ENCODE measurements at regions not wholly inside any gene's neighbourhood (a gene's known extent, or its start where the extent isn't known, plus 50 kb on each side); places are given as distances from the start of the nearest gene placed in this dataset.

DNA sequence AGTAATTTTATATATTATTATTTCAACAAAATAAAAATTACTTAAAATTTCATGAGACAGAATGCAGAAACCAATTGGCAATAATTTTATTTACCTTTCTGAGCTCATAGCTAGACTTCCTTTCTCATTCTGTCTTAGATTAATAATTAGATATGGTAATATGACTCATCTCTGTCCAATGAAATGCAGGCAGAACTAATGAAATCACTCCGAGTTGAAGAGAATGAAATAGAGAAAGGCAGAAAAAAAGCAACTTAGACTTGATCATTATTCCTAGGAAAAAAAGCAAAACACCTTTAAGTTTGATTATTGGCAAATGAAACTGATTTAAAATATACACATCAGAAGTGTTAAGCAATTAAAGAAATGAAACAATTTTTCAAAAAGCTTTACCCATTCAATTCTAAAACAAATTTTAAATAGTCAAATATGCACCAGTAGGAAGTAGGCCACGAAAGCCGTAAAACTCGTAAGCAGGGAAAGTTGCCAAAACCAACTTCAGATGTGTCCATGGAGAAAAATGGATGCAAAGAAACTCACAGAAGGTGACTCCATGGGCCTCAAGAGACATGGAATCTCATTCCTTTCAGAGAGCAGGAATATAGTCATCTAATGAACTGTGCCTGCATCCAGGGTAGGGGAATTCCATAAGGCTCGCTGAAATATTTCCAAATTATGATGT is 293.8 kb upstream of the RGS17 start:
- Histone ChIP-seq H4K91ac (replicated peaks; ENCODE audit: insufficient read length, low read length) (no peak overlapping the region), H2BK20ac (ENCODE audit: low read length) (no peak overlapping the region), H2BK120ac (replicated peaks; ENCODE audit: low read depth, low read length) (no peak overlapping the region), H3K23me2 (ENCODE audit: low read depth, low read length) (no peaks in the 10 kb centered on the region), H4K5ac (ENCODE audit: insufficient read length, low read depth, low read length) (no peak overlapping the region), H2BK12ac (ENCODE audit: low read depth, low read length) (no peak overlapping the region), H3K14ac (ENCODE audit: insufficient read length) (no peak overlapping the region), H3K4me1 (replicated peaks in 1 of 4; ENCODE audit: control insufficient read depth in 3 of 4, insufficient read depth in 4 of 4, low read length in 3 of 4) (no peaks in the 10 kb centered on the region), H2AFZ (ENCODE audit: low read length) (no peak overlapping the region), H3K9me3 (ENCODE audit: insufficient read depth in 2 of 2, low read depth in 1 of 2, low read length in 1 of 2) (no peaks in the 10 kb centered on the region), H2BK15ac (ENCODE audit: low read length) (no peak overlapping the region), H3K18ac (ENCODE audit: extremely low read depth, low read length) (no peak overlapping the region), H3K36me3 (ENCODE audit: control insufficient read depth in 2 of 4, insufficient read depth in 4 of 4, low read length in 3 of 4) (no peaks in the 10 kb centered on the region), H3K4ac (replicated peaks; ENCODE audit: insufficient read length, low read depth, low read length) (no peak overlapping the region), H2AK5ac (ENCODE audit: low read depth, low read length) (no peak overlapping the region), H4K8ac (ENCODE audit: extremely low read depth, insufficient read depth, low read length) (no peak overlapping the region), H3K27ac (ENCODE audit: low read depth, low read length) (no peak overlapping the region), H3K4me2 (ENCODE audit: insufficient read depth in 1 of 2, low read depth in 2 of 2, low read length in 2 of 2) (no peak overlapping the region), H3K56ac (replicated peaks; ENCODE audit: insufficient read length, low read depth, low read length) (no peak overlapping the region), H3K9ac (replicated peaks in 1 of 4; ENCODE audit: extremely low read depth in 1 of 4, low read depth in 3 of 4, low read length in 3 of 4) (no peak overlapping the region), H4K20me1 (replicated peaks in 1 of 2; ENCODE audit: control insufficient read depth in 1 of 2, insufficient read depth in 2 of 2, low read length in 2 of 2) (no peaks in the 10 kb centered on the region), H3K23ac (ENCODE audit: insufficient read length) (no peak overlapping the region), H3K27me3 (replicated peaks in 1 of 4; ENCODE audit: control insufficient read depth in 3 of 4, extremely low read depth in 1 of 4, insufficient read depth in 3 of 4, low read length in 3 of 4) (no peaks in the 10 kb centered on the region), H2BK5ac (ENCODE audit: low read depth, low read length) (no peak overlapping the region), H3K79me1 (ENCODE audit: low read depth, low read length) (no peaks in the 10 kb centered on the region), H3K79me2 (ENCODE audit: control insufficient read depth in 1 of 2, insufficient read depth in 2 of 2, low read length in 2 of 2) (no peaks in the 10 kb centered on the region), H3K4me3 (ENCODE audit: extremely low read depth in 1 of 4, insufficient read depth in 2 of 4, low read depth in 3 of 4, low read length in 4 of 4) (no peak overlapping the region)
- ChIA-PET POLR2A (ENCODE audit: partially characterized antibody) (no interaction called here), CTCF (ENCODE audit: partially characterized antibody) (no interaction called here)
- FAIRE-seq (no peak), DNase-seq (ENCODE audit: low read depth in 1 of 2, low spot score in 2 of 2) (no peak)
- WGBS, 2 experiments (ENCODE audit: extremely low coverage in 1 of 2, insufficient coverage in 1 of 2, insufficient read length in 1 of 2, insufficient replicate concordance in 2 of 2, low coverage in 1 of 2, low lambda C conversion rate in 2 of 2, missing lambda C conversion rate in 1 of 2): 73% methylated on average over 5 of the region's 5 CpGs; no CpG with 5 or more reads in 1 of the 2 experiments
- TF ChIP-seq BACH1 (IDR thresholded peaks at IDR 0.05; ENCODE audit: low read length) (no peak), CHD2 (IDR thresholded peaks at IDR 0.05; ENCODE audit: low read length) (no peak), KDM5A (IDR thresholded peaks at IDR 0.05; ENCODE audit: low read length) (no peak), KDM1A (IDR thresholded peaks at IDR 0.05; ENCODE audit: borderline replicate concordance, low read length) (no peak), JUN (IDR thresholded peaks at IDR 0.05; ENCODE audit: low read depth, low read length) (no peak), MAFK (IDR thresholded peaks at IDR 0.05; ENCODE audit: low read depth, low read length) (no peak), POLR2AphosphoS5 (IDR thresholded peaks at IDR 0.05; ENCODE audit: low read depth, low read length) (no peak), BCL11A (IDR thresholded peaks at IDR 0.05; ENCODE audit: low read depth in 2 of 2, low read length in 2 of 2) (no peak), RFX5 (IDR thresholded peaks at IDR 0.05; ENCODE audit: borderline replicate concordance, low read depth, low read length) (no peak), EP300 (IDR thresholded peaks at IDR 0.05; ENCODE audit: borderline replicate concordance in 1 of 2, low read depth in 2 of 2, low read length in 2 of 2) (no peak), SRF (IDR thresholded peaks at IDR 0.05; ENCODE audit: low read depth, low read length) (no peak), YY1 (IDR thresholded peaks at IDR 0.05; ENCODE audit: low read depth, low read length) (no peak), PHF8 (conservative IDR thresholded peaks at IDR 0.05; ENCODE audit: low read depth, low read length) (no peak), HDAC6 (IDR thresholded peaks at IDR 0.05; ENCODE audit: low read depth, low read length) (no peak)
- TF ChIP-seq, protein P1, sequence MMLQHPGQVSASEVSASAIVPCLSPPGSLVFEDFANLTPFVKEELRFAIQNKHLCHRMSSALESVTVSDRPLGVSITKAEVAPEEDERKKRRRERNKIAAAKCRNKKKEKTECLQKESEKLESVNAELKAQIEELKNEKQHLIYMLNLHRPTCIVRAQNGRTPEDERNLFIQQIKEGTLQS (IDR thresholded peaks at IDR 0.05; ENCODE audit: insufficient read depth, low read depth, low read length): no peak
